Hepatocyte (in vitro differentiated cells): ENCODE measurements at regions not wholly inside any gene's neighbourhood (a gene's known extent, or its start where the extent isn't known, plus 50 kb on each side); places are given as distances from the start of the nearest gene placed in this dataset.

ENCODE experiments used
- DNase-seq: peaks from one replicate; pipeline ENCODE4 v3.0.0-alpha.2; 2016; ENCODE audit warnings: low spot score
- H2AFZ ChIP-seq: fragments of 200-600 bp; sonication (generic); 2 replicates; pipeline ENCODE4 v1.6.0; 2016; ENCODE audit warnings: antibody characterized with exemption, mild to moderate bottlenecking
- H3K27ac ChIP-seq: fragments of 200-600 bp; sonication (generic); 2 replicates; pipeline ENCODE4 v1.5.1; 2016; ENCODE audit warnings: mild to moderate bottlenecking
- H3K27me3 ChIP-seq: fragments of 200-600 bp; sonication (generic); 2 replicates; pipeline ENCODE4 v1.6.1; 2016
- H3K36me3 ChIP-seq: fragments of 200-600 bp; sonication (generic); replicated peaks from 2 replicates; pipeline ENCODE4 v1.5.1; 2016; ENCODE audit warnings: low read depth; ENCODE audit not compliant: insufficient read depth
- H3K4me1 ChIP-seq: fragments of 200-600 bp; sonication (generic); 2 replicates; pipeline ENCODE4 v1.5.1; 2016; ENCODE audit warnings: mild to moderate bottlenecking, moderate library complexity; ENCODE audit not compliant: insufficient read depth
- H3K4me2 ChIP-seq: fragments of 200-600 bp; sonication (generic); 2 replicates; pipeline ENCODE4 v1.6.0; 2016
- H3K4me3 ChIP-seq: fragments of 200-600 bp; sonication (generic); 2 replicates; pipeline ENCODE4 v1.5.1; 2016; ENCODE audit warnings: mild to moderate bottlenecking
- H3K79me2 ChIP-seq: fragments of 200-600 bp; sonication (generic); 2 replicates; pipeline ENCODE4 v1.6.0; 2017; ENCODE audit warnings: mild to moderate bottlenecking
- H3K9me2 ChIP-seq: fragments of 200-600 bp; sonication (generic); replicated peaks from 2 replicates; pipeline ENCODE4 v1.6.0; 2017; ENCODE audit warnings: mild to moderate bottlenecking; ENCODE audit not compliant: insufficient read depth
- H3K9me3 ChIP-seq: fragments of 200-600 bp; sonication (generic); 2 replicates; pipeline ENCODE4 v1.5.1; 2016; ENCODE audit warnings: low read depth, mild to moderate bottlenecking
- H4K20me1 ChIP-seq: fragments of 200-600 bp; sonication (generic); 2 replicates; pipeline ENCODE4 v1.6.0; 2016; ENCODE audit warnings: mild to moderate bottlenecking; ENCODE audit not compliant: insufficient read depth, poor library complexity, severe bottlenecking
- EZH2 ChIP-seq: fragments of 200-600 bp; sonication (generic); IDR thresholded peaks from 2 replicates; pipeline ENCODE4 v1.6.1; 2016; ENCODE audit warnings: antibody characterized with exemption, mild to moderate bottlenecking, borderline replicate concordance
- EZH2phosphoT487 ChIP-seq: fragments of 200-600 bp; sonication (generic); IDR thresholded peaks from one replicate; pipeline ENCODE4 v1.6.1; 2018; ENCODE audit warnings: antibody characterized with exemption, mild to moderate bottlenecking, low read depth, moderate library complexity; ENCODE audit not compliant: unreplicated experiment, severe bottlenecking
- WGBS: methylation state at CpG from one replicate; pipeline ENCODE4 v1.1.6; 2016; ENCODE audit warnings: low lambda C conversion rate; ENCODE audit errors: missing lambda C conversion rate; 5-methylcytosine and 5-hydroxymethylcytosine counted together
- TF ChIP-seq, protein P1 (sequence below): fragments of 200-600 bp; sonication (generic); IDR thresholded peaks from 2 replicates; pipeline ENCODE4 v1.5.1; 2016; ENCODE audit warnings: antibody characterized with exemption, mild to moderate bottlenecking; ENCODE audit not compliant: poor library complexity

DNA sequence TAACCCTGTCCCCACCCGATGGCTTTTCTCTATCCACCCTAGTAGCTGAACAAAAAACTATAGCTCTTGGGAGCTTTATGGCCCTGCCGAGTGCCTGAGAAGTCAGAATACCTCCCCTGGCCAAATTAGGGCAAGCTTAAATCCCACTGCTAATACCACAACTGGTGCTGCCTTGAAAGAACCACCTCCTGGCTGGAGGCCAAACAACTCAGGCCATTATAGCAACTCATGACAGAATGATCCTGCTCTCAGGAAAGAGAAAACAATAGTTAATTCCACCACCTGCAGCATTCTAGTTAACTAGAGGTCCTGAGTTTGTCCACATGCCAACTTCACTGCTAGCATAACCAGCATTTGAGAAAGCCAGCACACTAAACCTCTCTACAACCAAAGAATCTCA is 123.2 kb downstream of the RTP4 start:
- Histone ChIP-seq H3K4me1 (no peaks in the 10 kb centered on the region), H3K4me2 (no peak overlapping the region), H3K27me3 (no peaks in the 10 kb centered on the region), H3K79me2 (no peaks in the 10 kb centered on the region), H3K4me3 (no peak overlapping the region), H2AFZ (no peak overlapping the region), H3K36me3 (no peaks in the 10 kb centered on the region), H4K20me1 (no peaks in the 10 kb centered on the region), H3K9me2 (no peaks in the 10 kb centered on the region), H3K9me3 (peaks cover 3% of the 10 kb centered on the region), H3K27ac (no peak overlapping the region)
- 89% methylated on average over 2 of the region's 2 CpGs for WGBS
- TF ChIP-seq, protein P1, sequence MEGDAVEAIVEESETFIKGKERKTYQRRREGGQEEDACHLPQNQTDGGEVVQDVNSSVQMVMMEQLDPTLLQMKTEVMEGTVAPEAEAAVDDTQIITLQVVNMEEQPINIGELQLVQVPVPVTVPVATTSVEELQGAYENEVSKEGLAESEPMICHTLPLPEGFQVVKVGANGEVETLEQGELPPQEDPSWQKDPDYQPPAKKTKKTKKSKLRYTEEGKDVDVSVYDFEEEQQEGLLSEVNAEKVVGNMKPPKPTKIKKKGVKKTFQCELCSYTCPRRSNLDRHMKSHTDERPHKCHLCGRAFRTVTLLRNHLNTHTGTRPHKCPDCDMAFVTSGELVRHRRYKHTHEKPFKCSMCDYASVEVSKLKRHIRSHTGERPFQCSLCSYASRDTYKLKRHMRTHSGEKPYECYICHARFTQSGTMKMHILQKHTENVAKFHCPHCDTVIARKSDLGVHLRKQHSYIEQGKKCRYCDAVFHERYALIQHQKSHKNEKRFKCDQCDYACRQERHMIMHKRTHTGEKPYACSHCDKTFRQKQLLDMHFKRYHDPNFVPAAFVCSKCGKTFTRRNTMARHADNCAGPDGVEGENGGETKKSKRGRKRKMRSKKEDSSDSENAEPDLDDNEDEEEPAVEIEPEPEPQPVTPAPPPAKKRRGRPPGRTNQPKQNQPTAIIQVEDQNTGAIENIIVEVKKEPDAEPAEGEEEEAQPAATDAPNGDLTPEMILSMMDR: no peak
- TF ChIP-seq EZH2 (no peak), EZH2phosphoT487 (no peak)
- no peak for DNase-seq

DNA sequence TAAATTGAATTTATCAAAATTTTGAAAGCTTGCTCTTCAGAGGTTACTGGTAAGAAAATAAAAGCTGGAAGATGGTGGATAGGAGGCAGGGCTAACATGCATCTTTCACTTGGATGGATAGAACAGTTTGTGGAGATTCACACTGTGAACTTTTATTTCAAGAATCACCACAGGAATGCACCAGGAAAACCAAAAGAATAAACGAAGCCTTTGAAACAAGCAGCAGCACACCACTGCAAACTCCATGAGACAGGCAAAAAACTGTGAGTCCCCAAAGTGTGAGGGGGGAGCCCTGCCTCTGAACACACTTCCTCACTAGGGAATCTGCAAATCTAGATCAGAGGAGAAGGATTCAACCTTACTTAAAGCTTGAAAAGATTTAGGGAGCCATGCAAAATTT is 122.2 kb downstream of the RTP4 start:
- no peak overlapping the region for H3K4me3 ChIP-seq
- no peak overlapping the region for H2AFZ ChIP-seq
- WGBS: 73% methylated on average over 1 of the region's 1 CpG
- H3K79me2 ChIP-seq: no peaks in the 10 kb centered on the region
- H3K27ac ChIP-seq: no peak overlapping the region
- H3K4me2 ChIP-seq: no peak overlapping the region
- TF ChIP-seq, protein P1: no peak
- no peak for TF ChIP-seq EZH2
- TF ChIP-seq EZH2phosphoT487: no peak
- no peak for DNase-seq
- peaks cover 3% of the 10 kb centered on the region for H3K9me3 ChIP-seq
- no peaks in the 10 kb centered on the region for H3K36me3 ChIP-seq
- H3K9me2 ChIP-seq: no peaks in the 10 kb centered on the region
- H3K27me3 ChIP-seq: no peaks in the 10 kb centered on the region
- no peaks in the 10 kb centered on the region for H3K4me1 ChIP-seq
- no peaks in the 10 kb centered on the region for H4K20me1 ChIP-seq

DNA sequence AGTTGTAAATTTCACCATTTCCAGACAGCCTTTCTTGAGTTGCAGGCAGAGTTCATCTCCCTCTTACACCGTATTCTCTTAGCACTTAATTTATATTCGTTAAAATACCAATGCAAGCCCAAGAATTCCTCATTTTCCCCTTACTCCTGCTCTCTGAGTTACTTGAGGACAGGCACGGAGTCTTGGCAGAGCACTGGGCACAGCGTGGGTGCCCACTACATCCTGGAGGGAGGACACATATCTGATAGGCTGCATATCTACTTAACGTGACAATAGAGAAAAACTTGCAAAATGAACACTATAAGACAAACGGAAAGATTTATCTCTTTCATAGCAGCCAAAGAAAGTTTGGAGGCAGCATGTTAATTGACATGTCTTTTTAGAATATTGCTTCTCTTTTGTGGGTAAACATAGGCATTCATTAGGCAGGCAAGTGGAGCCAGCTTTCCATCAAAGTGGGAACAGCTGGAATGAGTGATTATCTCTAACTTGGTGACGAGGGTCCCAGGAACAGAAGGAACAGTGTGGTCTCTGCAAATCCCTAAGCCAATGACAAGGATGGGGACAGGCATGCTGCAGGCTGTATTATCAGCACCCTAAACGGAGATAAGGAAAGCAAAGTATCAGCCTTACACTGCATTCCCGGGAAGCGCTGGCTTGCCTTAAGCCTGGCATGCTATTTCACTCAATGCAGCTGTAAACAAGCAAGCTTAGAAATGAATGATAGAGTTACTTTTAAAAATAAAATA is 116.5 kb downstream of the RTP4 start:
- Histone ChIP-seq H3K27ac (no peak overlapping the region), H3K4me1 (no peaks in the 10 kb centered on the region), H3K4me2 (no peak overlapping the region), H3K27me3 (no peaks in the 10 kb centered on the region), H3K9me3 (peaks cover 3% of the 10 kb centered on the region), H3K36me3 (no peaks in the 10 kb centered on the region), H2AFZ (no peak overlapping the region), H3K4me3 (no peak overlapping the region), H3K9me2 (no peaks in the 10 kb centered on the region), H3K79me2 (no peaks in the 10 kb centered on the region), H4K20me1 (no peaks in the 10 kb centered on the region)
- WGBS: 55% methylated on average over 10 of the region's 10 CpGs
- DNase-seq: peak; percentile 11
- TF ChIP-seq, protein P1: no peak
- TF ChIP-seq EZH2phosphoT487: no peak
- TF ChIP-seq EZH2: no peak
